NCI-H345 treated with DMSO at 0.1 percent for 48 hours (cell line): ENCODE measurements at regions not wholly inside any gene's neighbourhood (a gene's known extent, or its start where the extent isn't known, plus 50 kb on each side); places are given as distances from the start of the nearest gene placed in this dataset.

ENCODE experiments used
- DNase-seq: peaks from one replicate; lab custom pipeline; 2025; ENCODE audit not compliant: unreplicated experiment; lab: John Stamatoyannopoulos, UW

- DNase-seq: peak; percentile 74
Observed at GRCh38 chr9:13427587-13427986, 148.1 kb upstream of the MPDZ start.

- DNase-seq: no peak
Observed at GRCh38 chr9:13426606-13427005, 147.1 kb upstream of the MPDZ start.

- DNase-seq: no peak
Observed at GRCh38 chr9:13424872-13425271, 145.4 kb upstream of the MPDZ start.

- DNase-seq: no peak
Observed at GRCh38 chr9:13424204-13424603, 144.7 kb upstream of the MPDZ start.

GRCh38 chr9:13414349-13414748, 134.9 kb upstream of the MPDZ start:
- no peak for DNase-seq

- no peak for DNase-seq
Observed at GRCh38 chr9:13412331-13412730, 132.8 kb upstream of the MPDZ start.

GRCh38 chr9:13411791-13412190, 132.3 kb upstream of the MPDZ start:
- DNase-seq: no peak

GRCh38 chr9:13410566-13411031, 131.1 kb upstream of the MPDZ start:
- no peak for DNase-seq

- no peak for DNase-seq
Observed at GRCh38 chr9:13397661-13398060, 118.2 kb upstream of the MPDZ start.

GRCh38 chr9:13397220-13397619, 117.7 kb upstream of the MPDZ start:
- DNase-seq: no peak

GRCh38 chr9:13396418-13396817, 116.9 kb upstream of the MPDZ start:
- no peak for DNase-seq

- no peak for DNase-seq
Observed at GRCh38 chr9:13395156-13395555, 115.7 kb upstream of the MPDZ start.

GRCh38 chr9:13388157-13388556, 108.7 kb upstream of the MPDZ start:
- no peak for DNase-seq

GRCh38 chr9:13387734-13388067, 108.2 kb upstream of the MPDZ start:
- DNase-seq: no peak

GRCh38 chr9:13386935-13387733, 107.6 kb upstream of the MPDZ start:
- DNase-seq: no peak

- no peak for DNase-seq
Observed at GRCh38 chr9:13386316-13386715, 106.8 kb upstream of the MPDZ start.

- DNase-seq: no peak
Observed at GRCh38 chr9:13383855-13384254, 104.4 kb upstream of the MPDZ start.

GRCh38 chr9:13383216-13383615, 103.7 kb upstream of the MPDZ start:
- DNase-seq: no peak

- DNase-seq: no peak
Observed at GRCh38 chr9:13382595-13382994, 103.1 kb upstream of the MPDZ start.

- no peak for DNase-seq
Observed at GRCh38 chr9:13380903-13381302, 101.4 kb upstream of the MPDZ start.

GRCh38 chr9:13378154-13378553, 98.7 kb upstream of the MPDZ start:
- no peak for DNase-seq

- DNase-seq: no peak
Observed at GRCh38 chr9:13377171-13377925, 97.9 kb upstream of the MPDZ start.
